CD8-positive, alpha-beta memory T cell (primary cell): ENCODE measurements at regions not wholly inside any gene's neighbourhood (a gene's known extent, or its start where the extent isn't known, plus 50 kb on each side); places are given as distances from the start of the nearest gene placed in this dataset.

ENCODE experiments used
- CTCF ChIA-PET: fragments of 350-600 bp; sonication (Branson Sonifier 250); formaldehyde crosslinking; loops from one replicate; lab custom pipeline; 2021; ENCODE audit warnings: antibody characterized with exemption; lab: Charles Lee
- POLR2A ChIA-PET: fragments of 350-600 bp; sonication (Branson Sonifier 250); formaldehyde crosslinking; loops from one replicate; lab custom pipeline; 2021; ENCODE audit warnings: antibody characterized with exemption; lab: Charles Lee
- DNase-seq, 5 donors: peaks; one replicate each; pipeline versions ENCODE4 v3.0.0 to v3.0.0-alpha.2; 2020 to 2022; ENCODE audit warnings: mixed read lengths in 1 of 5
- H3K27ac ChIP-seq: one replicate; pipeline ENCODE4 v1.7.0; 2013; ENCODE audit warnings: low read depth, mild to moderate bottlenecking, low read length, moderate library complexity
- H3K27me3 ChIP-seq: 2 replicates; pipeline ENCODE4 v1.7.0; 2013; ENCODE audit warnings: low read length, mild to moderate bottlenecking; ENCODE audit not compliant: insufficient read depth, poor library complexity, severe bottlenecking
- H3K36me3 ChIP-seq: 2 replicates; pipeline ENCODE4 v1.7.0; 2013; ENCODE audit warnings: mild to moderate bottlenecking, low read length, moderate library complexity; ENCODE audit not compliant: insufficient read depth
- H3K4me1 ChIP-seq: 2 replicates; pipeline ENCODE4 v1.7.0; 2013; ENCODE audit warnings: mild to moderate bottlenecking, low read length, moderate library complexity; ENCODE audit not compliant: insufficient read depth
- H3K4me3 ChIP-seq: 2 replicates; pipeline ENCODE4 v1.7.0; 2013; ENCODE audit warnings: mild to moderate bottlenecking, low read length
- H3K9me3 ChIP-seq: 2 replicates; pipeline ENCODE4 v1.7.0; 2013; ENCODE audit warnings: mild to moderate bottlenecking, low read length
- H3K27ac Mint-ChIP-seq, 8 donors: one replicate each; pipeline ENCODE4 v1.8.0; 2020 to 2021; ENCODE audit warnings: mixed read lengths in 8 of 8, mild to moderate bottlenecking in 6 of 8, inconsistent platforms in 3 of 8, moderate library complexity in 3 of 8
- H3K27me3 Mint-ChIP-seq, 2 donors: one replicate each; pipeline ENCODE4 v1.8.0; 2020 to 2021; ENCODE audit warnings: mixed read lengths in 2 of 2, mild to moderate bottlenecking in 1 of 2, moderate library complexity in 1 of 2
- H3K36me3 Mint-ChIP-seq, 3 donors: one replicate each; pipeline ENCODE4 v1.8.0; 2020 to 2021; ENCODE audit warnings: mixed read lengths in 3 of 3, inconsistent platforms in 1 of 3, mild to moderate bottlenecking in 1 of 3
- H3K4me1 Mint-ChIP-seq, 3 donors: one replicate each; pipeline ENCODE4 v1.8.0; 2020 to 2021; ENCODE audit warnings: mixed read lengths in 3 of 3, inconsistent platforms in 1 of 3, mild to moderate bottlenecking in 1 of 3
- H3K4me3 Mint-ChIP-seq, 7 donors: one replicate each; pipeline ENCODE4 v1.8.0; 2020 to 2021; ENCODE audit warnings: mixed read lengths in 7 of 7, mild to moderate bottlenecking in 6 of 7, moderate library complexity in 4 of 7, inconsistent platforms in 2 of 7
- H3K9me3 Mint-ChIP-seq, 5 donors: one replicate each; pipeline ENCODE4 v1.8.0; 2020 to 2022; ENCODE audit warnings: mixed read lengths in 5 of 5, mild to moderate bottlenecking in 3 of 5, moderate library complexity in 2 of 5, inconsistent platforms in 1 of 5

DNA sequence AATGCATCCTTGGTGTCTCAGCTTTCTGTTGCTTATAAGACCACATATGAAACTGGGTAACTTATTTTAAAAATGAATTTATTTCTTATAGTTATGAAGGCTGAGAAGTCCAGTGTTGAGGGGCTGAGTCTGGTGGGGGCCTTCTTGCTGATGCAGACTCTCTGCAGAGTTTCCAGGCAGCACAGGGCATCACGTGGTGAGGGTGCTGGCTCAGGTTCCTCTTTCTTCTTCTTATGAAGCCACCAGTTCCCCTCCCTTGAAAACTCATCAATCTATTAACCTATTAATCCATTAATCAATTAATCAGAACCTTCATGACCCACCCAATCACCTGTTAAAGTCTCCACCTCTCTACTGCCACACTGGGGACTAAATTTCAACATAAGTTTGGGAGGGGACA lies 595.6 kb upstream of the NRP1 start:
- Mint-ChIP-seq H3K27me3 (no peaks in the 10 kb centered on the region), H3K36me3 (no peaks in the 10 kb centered on the region), H3K4me3 (no peak overlapping the region), H3K27ac (no peak overlapping the region), H3K9me3 (peaks cover 0 to 2% (median 0%) of the 10 kb centered on the region in 5 donors), H3K4me1 (no peaks in the 10 kb centered on the region)
- Histone ChIP-seq H3K4me3 (no peak overlapping the region), H3K9me3 (no peaks in the 10 kb centered on the region), H3K27ac (no peak overlapping the region), H3K36me3 (no peaks in the 10 kb centered on the region), H3K27me3 (no peaks in the 10 kb centered on the region), H3K4me1 (no peaks in the 10 kb centered on the region)
- no peak for DNase-seq
- POLR2A ChIA-PET: no interaction called here
- CTCF ChIA-PET: no interaction called here

DNA sequence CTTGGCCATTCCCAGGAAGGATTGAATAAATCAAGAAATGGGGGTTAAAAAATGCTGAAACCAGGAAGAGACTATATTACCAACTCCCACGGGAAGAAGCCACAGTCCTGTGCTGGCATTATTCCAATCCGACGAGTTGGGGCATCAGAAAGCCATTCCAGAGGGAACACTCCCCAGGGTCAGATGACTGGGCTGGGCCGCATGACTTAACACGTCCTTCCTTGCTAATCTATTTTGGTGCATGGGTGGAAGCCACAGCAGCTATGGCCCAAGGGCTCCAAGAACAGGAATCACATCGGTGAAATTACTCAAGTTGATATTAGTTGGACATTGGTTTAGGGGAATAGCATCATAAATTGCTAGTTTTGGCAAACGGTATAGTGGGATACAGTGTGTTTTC lies 592.9 kb upstream of the NRP1 start:
- no peak overlapping the region for H3K27ac ChIP-seq
- no peaks in the 10 kb centered on the region for H3K4me1 ChIP-seq
- no peak overlapping the region for H3K4me3 ChIP-seq
- Mint-ChIP-seq H3K9me3 (no peaks in the 10 kb centered on the region), H3K36me3 (no peaks in the 10 kb centered on the region), H3K4me1 (no peaks in the 10 kb centered on the region), H3K27ac (no peak overlapping the region), H3K27me3 (peaks cover 0 to under 1% of the 10 kb centered on the region in 2 donors), H3K4me3 (no peak overlapping the region)
- no peaks in the 10 kb centered on the region for H3K36me3 ChIP-seq
- no peaks in the 10 kb centered on the region for H3K9me3 ChIP-seq
- ChIA-PET CTCF (no interaction called here), POLR2A (no interaction called here)
- H3K27me3 ChIP-seq: no peaks in the 10 kb centered on the region
- DNase-seq: no peak

DNA sequence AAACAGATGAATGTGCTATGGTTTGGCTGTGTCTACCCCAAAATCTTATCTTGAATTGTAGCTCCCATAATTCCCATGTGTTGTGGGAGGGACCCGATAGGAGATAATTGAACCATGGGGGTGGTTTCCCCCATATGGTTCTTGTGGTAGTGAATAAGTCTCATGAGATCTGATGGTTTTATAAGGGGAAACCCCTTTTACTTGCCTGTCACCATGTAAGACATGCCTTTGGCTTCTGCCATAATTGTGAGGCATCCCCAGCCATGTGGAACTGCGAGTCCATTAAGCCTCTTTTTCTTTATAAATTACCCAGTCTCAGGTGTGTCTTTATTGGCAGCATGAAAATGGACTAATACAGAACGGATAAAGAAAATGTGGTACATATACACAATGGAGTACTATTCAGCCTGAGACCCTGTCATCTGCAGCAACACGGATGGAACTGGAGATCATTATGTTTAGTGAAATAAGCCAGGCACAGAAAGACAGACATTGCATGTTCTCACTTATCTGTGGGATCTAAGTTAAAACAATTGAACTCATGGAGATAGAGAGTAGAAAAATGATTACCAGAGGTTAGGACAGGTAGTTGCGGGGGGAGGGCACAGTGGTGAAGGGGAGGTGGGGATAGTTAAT lies 587.6 kb upstream of the NRP1 start:
- Histone ChIP-seq H3K4me3 (no peak overlapping the region), H3K36me3 (no peaks in the 10 kb centered on the region), H3K9me3 (no peaks in the 10 kb centered on the region), H3K27ac (no peak overlapping the region), H3K4me1 (no peaks in the 10 kb centered on the region), H3K27me3 (no peaks in the 10 kb centered on the region)
- Mint-ChIP-seq H3K4me3 (no peak overlapping the region), H3K27ac (no peak overlapping the region), H3K36me3 (no peaks in the 10 kb centered on the region), H3K9me3 (peaks cover 0 to 2% (median 0%) of the 10 kb centered on the region in 5 donors), H3K27me3 (peaks cover 0 to 7% of the 10 kb centered on the region in 2 donors), H3K4me1 (no peaks in the 10 kb centered on the region)
- ChIA-PET POLR2A (no interaction called here), CTCF (no interaction called here)
- DNase-seq: no peak

DNA sequence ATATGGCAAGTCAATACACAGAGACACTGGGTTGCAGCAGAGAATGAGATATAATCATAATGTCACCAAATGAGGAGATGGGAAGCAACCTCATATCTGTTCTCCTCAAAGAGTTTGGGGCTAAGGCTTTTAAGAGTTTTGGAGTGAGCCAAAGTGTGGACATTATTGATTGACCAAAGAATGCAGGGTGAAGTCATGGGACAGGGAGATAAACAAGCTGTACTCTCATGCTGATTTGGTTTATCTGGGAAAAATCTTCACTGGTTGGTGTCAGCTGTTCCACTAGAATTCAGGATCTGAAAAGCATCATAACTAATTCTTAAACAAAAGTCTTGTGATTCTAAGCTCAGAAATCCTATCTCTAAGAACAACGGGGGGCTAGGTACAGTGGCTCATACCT lies 585.9 kb upstream of the NRP1 start:
- H3K27ac Mint-ChIP-seq: no peak overlapping the region
- H3K4me1 Mint-ChIP-seq: no peaks in the 10 kb centered on the region
- Histone ChIP-seq H3K36me3 (no peaks in the 10 kb centered on the region), H3K4me3 (no peak overlapping the region), H3K9me3 (no peaks in the 10 kb centered on the region), H3K27ac (no peak overlapping the region), H3K27me3 (no peaks in the 10 kb centered on the region), H3K4me1 (no peaks in the 10 kb centered on the region)
- ChIA-PET POLR2A (no interaction called here), CTCF (no interaction called here)
- H3K36me3 Mint-ChIP-seq: no peaks in the 10 kb centered on the region
- no peak overlapping the region for H3K4me3 Mint-ChIP-seq
- peaks cover 0 to 7% of the 10 kb centered on the region in 2 donors for H3K27me3 Mint-ChIP-seq
- no peak for DNase-seq
- H3K9me3 Mint-ChIP-seq: peaks cover 0 to 2% (median 0%) of the 10 kb centered on the region in 5 donors

DNA sequence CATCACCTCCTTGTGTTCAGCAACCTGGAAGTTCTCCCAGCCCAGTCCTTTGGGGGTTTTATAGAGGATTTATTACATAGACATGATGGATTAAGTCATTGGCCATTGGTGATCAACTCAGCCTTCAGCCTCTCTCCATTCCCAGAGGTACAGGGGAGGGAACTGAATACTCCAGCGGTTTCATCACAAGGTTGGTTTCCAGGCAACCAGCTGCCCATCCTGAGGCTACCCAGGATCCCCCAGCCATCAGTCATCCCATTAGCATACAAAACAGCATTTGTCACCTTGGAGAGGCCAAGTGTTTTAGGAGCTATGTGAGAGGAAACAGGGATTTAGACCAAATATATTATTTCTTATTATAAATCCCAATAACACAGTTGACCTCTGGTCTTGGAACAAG lies 584.8 kb upstream of the NRP1 start:
- ChIA-PET CTCF (interaction anchor here (0.9 kb wide), 1 partner anchor 9 kb away, joined by 3 read pairs; no protein-coding TSS in a partner anchor), POLR2A (no interaction called here)
- no peaks in the 10 kb centered on the region for H3K9me3 ChIP-seq
- no peaks in the 10 kb centered on the region for H3K27me3 ChIP-seq
- no peaks in the 10 kb centered on the region for H3K36me3 Mint-ChIP-seq
- no peak overlapping the region for H3K27ac ChIP-seq
- H3K36me3 ChIP-seq: no peaks in the 10 kb centered on the region
- no peak for DNase-seq
- no peaks in the 10 kb centered on the region for H3K4me1 ChIP-seq
- no peak overlapping the region for H3K4me3 ChIP-seq
- no peak overlapping the region for H3K27ac Mint-ChIP-seq
- H3K4me1 Mint-ChIP-seq: no peaks in the 10 kb centered on the region
- H3K4me3 Mint-ChIP-seq: no peak overlapping the region
- peaks cover 0 to 7% of the 10 kb centered on the region in 2 donors for H3K27me3 Mint-ChIP-seq
- peaks cover 0 to 2% (median 0%) of the 10 kb centered on the region in 5 donors for H3K9me3 Mint-ChIP-seq

DNA sequence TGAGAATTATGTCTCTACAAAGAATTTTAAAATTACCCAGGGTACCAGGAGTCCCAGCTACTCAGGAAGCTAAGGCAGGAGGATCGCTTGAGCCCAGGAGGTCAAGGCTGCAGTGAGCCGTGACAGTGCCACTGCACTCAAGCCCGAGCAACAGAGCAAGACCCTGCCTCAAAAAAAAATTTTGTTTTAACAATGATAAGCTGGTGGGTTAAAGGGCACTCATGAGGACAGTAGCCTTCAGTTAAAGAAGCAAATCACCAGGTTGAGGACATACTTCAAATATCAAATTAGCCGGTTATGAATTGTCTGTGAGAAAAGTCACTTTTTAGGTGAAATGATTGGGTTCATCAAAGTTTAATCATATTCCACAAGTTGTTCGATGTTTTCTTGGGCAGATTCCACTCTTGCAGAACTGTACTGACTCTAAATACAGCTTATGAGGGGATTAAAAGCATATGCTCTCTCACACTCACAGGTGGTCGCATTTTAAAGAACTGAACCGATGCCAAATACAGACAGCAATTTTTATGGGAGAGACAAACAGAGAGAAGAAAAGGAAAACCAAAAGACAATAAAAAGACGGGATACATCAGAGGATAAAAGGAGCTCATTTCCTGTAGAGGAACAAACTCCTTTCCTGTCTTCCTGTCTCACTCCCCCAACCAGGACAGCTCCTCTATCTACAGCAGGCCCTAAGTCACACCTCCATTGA lies 582.8 kb upstream of the NRP1 start:
- H3K36me3 ChIP-seq: no peaks in the 10 kb centered on the region
- no peaks in the 10 kb centered on the region for H3K9me3 ChIP-seq
- H3K27me3 Mint-ChIP-seq: peaks cover 4 to 6% of the 10 kb centered on the region in 2 donors
- H3K4me1 Mint-ChIP-seq: no peaks in the 10 kb centered on the region
- H3K9me3 Mint-ChIP-seq: peaks cover 0 to 2% (median 0%) of the 10 kb centered on the region in 5 donors
- H3K4me3 Mint-ChIP-seq: peak overlapping the region in 1 of 7 donors; percentile 54
- ChIA-PET POLR2A (no interaction called here), CTCF (no interaction called here)
- H3K27ac Mint-ChIP-seq: no peak overlapping the region
- no peak overlapping the region for H3K27ac ChIP-seq
- H3K36me3 Mint-ChIP-seq: no peaks in the 10 kb centered on the region
- DNase-seq: no peak
- H3K4me3 ChIP-seq: no peak overlapping the region
- no peaks in the 10 kb centered on the region for H3K27me3 ChIP-seq
- H3K4me1 ChIP-seq: no peaks in the 10 kb centered on the region

DNA sequence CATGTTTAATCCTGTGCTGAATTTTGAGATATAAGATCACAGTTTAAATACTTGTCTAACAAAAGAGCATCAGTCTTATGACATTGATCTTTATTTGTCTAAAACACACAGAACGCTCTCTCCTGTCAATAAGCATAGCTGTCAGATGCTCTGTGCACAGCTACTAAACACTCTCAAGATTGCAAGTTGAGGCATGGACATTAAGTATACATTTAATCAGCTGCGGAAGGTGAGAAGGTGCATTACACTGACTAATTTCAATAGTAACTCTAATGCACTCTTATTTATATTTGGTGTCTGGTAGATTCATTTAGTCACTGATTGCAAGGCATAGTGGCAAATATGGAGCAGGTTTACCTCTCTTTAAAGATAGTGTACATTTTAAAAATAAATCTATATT lies 580.3 kb upstream of the NRP1 start:
- H3K27me3 Mint-ChIP-seq: peaks cover 3 to 4% of the 10 kb centered on the region in 2 donors
- H3K36me3 Mint-ChIP-seq: no peaks in the 10 kb centered on the region
- H3K4me1 Mint-ChIP-seq: no peaks in the 10 kb centered on the region
- no peaks in the 10 kb centered on the region for H3K9me3 ChIP-seq
- no peak for DNase-seq
- H3K4me3 ChIP-seq: no peak overlapping the region
- CTCF ChIA-PET: no interaction called here
- H3K27me3 ChIP-seq: no peaks in the 10 kb centered on the region
- H3K4me1 ChIP-seq: no peaks in the 10 kb centered on the region
- no peak overlapping the region for H3K27ac ChIP-seq
- no peak overlapping the region for H3K4me3 Mint-ChIP-seq
- H3K9me3 Mint-ChIP-seq: peaks cover 0 to 6% (median 2%) of the 10 kb centered on the region in 5 donors
- no peak overlapping the region for H3K27ac Mint-ChIP-seq
- H3K36me3 ChIP-seq: no peaks in the 10 kb centered on the region
- POLR2A ChIA-PET: no interaction called here

DNA sequence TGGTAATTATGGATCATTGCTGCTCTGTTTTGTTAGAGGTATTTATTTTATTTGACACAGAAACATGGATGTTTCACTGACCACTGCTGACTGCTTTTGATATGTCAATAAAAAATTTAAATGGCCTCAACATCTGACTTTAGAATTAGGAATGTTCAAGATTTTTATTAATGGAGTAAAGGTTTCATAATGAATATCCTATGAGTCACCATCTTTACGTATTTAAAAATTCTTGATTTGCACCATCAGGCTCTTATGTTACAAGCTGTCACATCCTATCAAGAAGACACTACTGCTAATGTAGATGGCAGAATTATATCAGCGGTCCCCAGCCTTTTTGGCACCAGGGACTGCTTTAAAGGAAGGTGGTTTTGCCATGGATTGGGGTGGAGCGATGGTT lies 578.7 kb upstream of the NRP1 start:
- Histone ChIP-seq H3K27ac (no peak overlapping the region), H3K4me1 (no peaks in the 10 kb centered on the region), H3K4me3 (no peak overlapping the region), H3K36me3 (no peaks in the 10 kb centered on the region), H3K9me3 (no peaks in the 10 kb centered on the region), H3K27me3 (no peaks in the 10 kb centered on the region)
- no peaks in the 10 kb centered on the region for H3K4me1 Mint-ChIP-seq
- DNase-seq: no peak
- peaks cover 3 to 4% of the 10 kb centered on the region in 2 donors for H3K27me3 Mint-ChIP-seq
- ChIA-PET POLR2A (no interaction called here), CTCF (no interaction called here)
- H3K9me3 Mint-ChIP-seq: peaks cover 0 to 6% (median 0%) of the 10 kb centered on the region in 5 donors
- H3K4me3 Mint-ChIP-seq: no peak overlapping the region
- no peaks in the 10 kb centered on the region for H3K36me3 Mint-ChIP-seq
- no peak overlapping the region for H3K27ac Mint-ChIP-seq
